HUES48 (cell line): ENCODE measurements at regions not wholly inside any gene's neighbourhood (a gene's known extent, or its start where the extent isn't known, plus 50 kb on each side); places are given as distances from the start of the nearest gene placed in this dataset.
"Not testable (repeated sequence)": the region's sequence is repeated elsewhere in the genome, so short reads cannot be mapped to it uniquely, and the experiment has no call there.

Experiments used
- H3K27ac ChIP-seq: one replicate; pipeline ENCODE4 v1.7.0; 2013; ENCODE audit warnings: low read depth, low read length, inconsistent platforms
- H3K27me3 ChIP-seq: 2 replicates; pipeline ENCODE4 v1.6.1; 2013; ENCODE audit warnings: mild to moderate bottlenecking, low read length; ENCODE audit not compliant: control insufficient read depth, insufficient read depth
- H3K36me3 ChIP-seq: 2 replicates; pipeline ENCODE4 v1.6.1; 2013; ENCODE audit warnings: low read length; ENCODE audit not compliant: control insufficient read depth, insufficient read depth
- H3K4me1 ChIP-seq: 2 replicates; pipeline ENCODE4 v1.6.1; 2013; ENCODE audit warnings: mild to moderate bottlenecking, low read length; ENCODE audit not compliant: control insufficient read depth, insufficient read depth
- H3K4me3 ChIP-seq: 2 replicates; pipeline ENCODE4 v1.5.1; 2013; ENCODE audit warnings: mild to moderate bottlenecking, low read depth, low read length
- H3K9ac ChIP-seq: 2 replicates; pipeline ENCODE4 v1.6.1; 2013; ENCODE audit warnings: mild to moderate bottlenecking, low read depth, low read length, moderate library complexity
- H3K9me3 ChIP-seq: 2 replicates; pipeline ENCODE4 v1.6.1; 2013; ENCODE audit warnings: low read length; ENCODE audit not compliant: control insufficient read depth, insufficient read depth

DNA sequence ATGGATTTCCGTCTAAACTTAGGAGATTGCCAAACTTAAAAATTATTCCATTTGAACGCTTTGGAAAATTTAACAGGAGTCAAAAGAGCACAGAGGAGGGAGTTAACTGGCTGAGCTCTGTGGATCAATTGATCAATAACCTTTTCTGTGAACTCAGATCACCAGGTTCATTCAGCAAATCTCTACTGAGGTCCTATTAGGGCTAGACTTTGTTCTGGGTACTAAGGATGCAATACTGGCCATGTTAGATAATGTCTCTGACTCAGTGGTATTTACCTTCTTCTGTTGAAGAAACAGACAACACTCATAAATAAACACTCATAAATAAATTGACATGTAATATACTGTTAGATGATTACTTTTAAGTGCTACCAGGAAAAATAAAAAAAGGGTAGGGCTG, 323.4 kb upstream of the SUCLG2 start:
- Histone ChIP-seq H3K36me3 (no peaks in the 10 kb centered on the region), H3K9me3 (no peaks in the 10 kb centered on the region), H3K4me1 (peaks cover 8% of the 10 kb centered on the region), H3K27ac (no peak overlapping the region), H3K27me3 (no peaks in the 10 kb centered on the region), H3K9ac (no peak overlapping the region), H3K4me3 (no peak overlapping the region)

DNA sequence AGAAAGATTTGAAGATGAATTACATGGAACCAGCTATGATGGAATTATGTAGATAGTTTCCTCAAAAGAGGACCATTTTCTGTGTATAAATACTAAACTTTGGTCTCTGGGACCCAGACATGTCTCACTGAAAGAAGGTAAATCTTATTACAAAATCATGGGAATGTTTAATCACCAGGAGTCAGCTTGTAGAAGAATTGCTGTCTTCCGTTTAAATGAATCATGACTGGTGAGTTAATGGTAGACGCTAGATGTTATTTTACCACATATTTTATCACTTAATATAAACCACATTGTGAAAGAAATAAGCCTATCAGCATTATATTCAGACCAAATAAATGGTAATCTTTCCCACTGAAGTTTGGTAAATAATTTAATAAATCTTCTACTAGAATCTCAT, 322.3 kb upstream of the SUCLG2 start:
- peaks cover 8% of the 10 kb centered on the region for H3K4me1 ChIP-seq
- no peak overlapping the region for H3K27ac ChIP-seq
- H3K4me3 ChIP-seq = no peak overlapping the region
- H3K27me3 ChIP-seq = no peaks in the 10 kb centered on the region
- no peaks in the 10 kb centered on the region for H3K36me3 ChIP-seq
- H3K9ac ChIP-seq = no peak overlapping the region
- no peaks in the 10 kb centered on the region for H3K9me3 ChIP-seq

GRCh38 chr3:67964596-67964995, 310.2 kb upstream of the SUCLG2 start:
- H3K9me3 ChIP-seq = no peaks in the 10 kb centered on the region
- H3K27ac ChIP-seq = no peak overlapping the region
- no peaks in the 10 kb centered on the region for H3K36me3 ChIP-seq
- H3K9ac ChIP-seq = no peak overlapping the region
- H3K4me3 ChIP-seq = no peak overlapping the region
- no peaks in the 10 kb centered on the region for H3K27me3 ChIP-seq
- no peaks in the 10 kb centered on the region for H3K4me1 ChIP-seq

GRCh38 chr3:67957268-67957667, 302.9 kb upstream of the SUCLG2 start:
- H3K9me3 ChIP-seq = no peaks in the 10 kb centered on the region

DNA sequence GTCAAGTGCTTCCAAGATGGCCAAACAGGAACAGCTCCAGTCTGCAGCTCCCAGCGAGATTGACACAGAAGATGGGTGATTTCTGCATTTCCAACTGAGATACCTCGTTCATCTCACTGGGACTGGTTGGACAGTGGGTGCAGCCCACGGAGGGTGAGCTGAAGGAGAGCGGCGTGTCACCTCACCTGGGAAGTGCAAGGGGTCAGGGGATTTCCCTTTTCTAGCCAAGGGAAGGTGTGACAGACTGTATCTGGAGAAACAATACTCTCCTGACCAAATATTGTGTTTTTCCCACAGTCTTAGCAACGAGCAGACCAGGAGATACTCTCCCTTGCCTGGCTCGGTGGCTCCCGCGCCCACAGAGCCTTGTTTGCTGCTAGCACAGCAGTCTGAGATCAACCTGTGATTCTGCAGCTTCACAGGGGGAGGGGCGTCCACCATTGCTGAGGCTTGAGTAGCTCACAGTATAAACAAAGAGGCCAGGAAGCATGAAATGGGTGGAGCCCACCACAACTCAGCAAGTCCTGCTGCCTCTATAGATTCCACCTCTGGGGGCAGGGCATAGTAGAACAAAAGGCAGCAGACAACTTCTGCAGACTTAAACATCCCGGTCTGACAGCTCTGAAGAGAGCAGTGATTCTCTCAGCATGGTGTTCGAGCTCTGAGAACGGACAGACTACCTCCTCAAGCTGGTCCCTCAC, 293.5 kb upstream of the SUCLG2 start:
- H3K9me3 ChIP-seq = no peaks in the 10 kb centered on the region; the same call in 1 of the 2 replicates
- H3K27me3 ChIP-seq = no peaks in the 10 kb centered on the region
- no peaks in the 10 kb centered on the region for H3K36me3 ChIP-seq
- H3K9ac ChIP-seq = no peak overlapping the region
- H3K4me1 ChIP-seq = peaks cover 8% of the 10 kb centered on the region; the same call in 1 of the 2 replicates
- H3K4me3 ChIP-seq = no peak overlapping the region
- H3K27ac ChIP-seq = peak overlapping the region; percentile 70

More at GRCh38 chr3:67957268-67957667, 302.9 kb upstream of the SUCLG2 start:
- Histone ChIP-seq H3K27ac (no peak overlapping the region), H3K9ac (no peak overlapping the region), H3K36me3 (no peaks in the 10 kb centered on the region), H3K4me3 (no peak overlapping the region), H3K27me3 (no peaks in the 10 kb centered on the region), H3K4me1 (no peaks in the 10 kb centered on the region)

DNA sequence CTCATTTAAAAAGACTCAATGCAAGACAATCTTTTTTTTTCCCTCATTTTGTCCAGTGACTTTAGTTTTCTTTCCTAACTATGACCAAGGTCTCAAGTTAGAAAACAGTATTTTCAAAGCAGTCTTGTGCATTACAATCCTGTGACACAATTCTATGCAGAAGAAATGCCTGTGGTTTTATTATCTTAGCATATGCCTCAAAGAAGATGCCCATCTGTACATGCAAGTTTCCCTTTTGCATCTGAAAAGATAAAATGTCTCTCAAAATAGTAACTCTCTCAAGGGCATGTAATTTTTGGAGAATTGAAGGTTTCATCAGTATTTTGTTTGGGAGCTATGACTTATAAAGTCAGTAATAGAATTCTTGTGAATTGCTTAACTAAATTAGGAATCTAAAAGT, 292.0 kb upstream of the SUCLG2 start:
- H3K36me3 ChIP-seq = no peaks in the 10 kb centered on the region
- H3K9ac ChIP-seq = no peak overlapping the region
- H3K4me3 ChIP-seq = no peak overlapping the region
- no peak overlapping the region for H3K27ac ChIP-seq
- peaks cover 8% of the 10 kb centered on the region; the same call in 1 of the 2 replicates for H3K4me1 ChIP-seq
- H3K9me3 ChIP-seq = no peaks in the 10 kb centered on the region; the same call in 1 of the 2 replicates
- no peaks in the 10 kb centered on the region for H3K27me3 ChIP-seq

DNA sequence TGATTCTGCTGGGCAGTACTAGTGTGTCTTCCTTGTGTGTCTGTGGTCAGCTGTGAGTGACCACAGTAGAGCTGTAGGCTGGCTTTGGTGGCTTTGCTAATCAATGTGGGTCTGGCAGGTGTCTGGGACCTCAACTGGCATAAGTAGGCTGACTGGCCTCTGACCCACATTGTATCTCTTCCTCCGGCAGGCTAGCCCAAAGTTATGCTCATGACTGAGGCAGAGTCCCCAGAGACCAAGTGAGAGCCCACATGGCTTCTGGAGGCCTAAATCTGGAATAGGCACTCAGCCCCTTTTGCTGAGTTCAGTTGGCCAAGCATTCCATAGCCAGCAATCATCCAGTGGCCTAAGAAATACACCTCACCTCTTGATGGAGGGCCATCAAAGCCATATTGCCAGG, 289.1 kb upstream of the SUCLG2 start:
- Histone ChIP-seq H3K27ac (no peak overlapping the region), H3K4me1 (peaks cover 7% of the 10 kb centered on the region; the same call in 1 of the 2 replicates), H3K27me3 (no peaks in the 10 kb centered on the region), H3K4me3 (no peak overlapping the region), H3K9ac (no peak overlapping the region), H3K9me3 (no peaks in the 10 kb centered on the region; the same call in 1 of the 2 replicates), H3K36me3 (no peaks in the 10 kb centered on the region)

DNA sequence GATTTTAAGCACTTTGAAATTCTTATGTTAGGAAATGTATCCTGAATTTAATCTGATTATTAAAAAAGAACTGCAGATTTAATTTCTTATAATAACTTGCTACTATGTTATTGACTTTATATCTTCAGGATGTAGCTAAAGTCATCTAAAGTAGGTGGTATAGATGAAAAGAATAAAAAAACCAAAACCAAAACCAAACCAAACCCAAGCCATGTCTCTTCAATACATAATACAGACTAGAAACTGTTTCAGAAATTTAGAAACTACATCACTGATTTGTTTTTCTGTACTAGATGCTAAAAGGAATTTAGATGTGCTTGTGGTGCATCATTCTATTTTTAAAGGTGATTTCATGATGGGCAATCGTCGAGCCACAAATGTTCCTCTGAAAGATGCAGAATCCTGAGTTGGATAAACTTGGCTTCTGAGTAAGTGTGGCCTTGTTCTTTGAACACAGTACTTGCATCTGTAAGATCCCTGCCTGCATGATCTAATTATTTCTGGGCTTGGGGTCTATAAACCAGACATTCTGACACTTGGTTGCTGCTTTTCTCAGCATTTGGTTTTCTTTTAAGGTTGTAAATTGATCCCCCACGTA, 287.1 kb upstream of the SUCLG2 start:
- H3K9ac ChIP-seq = no peak overlapping the region
- no peak overlapping the region for H3K4me3 ChIP-seq
- no peaks in the 10 kb centered on the region for H3K27me3 ChIP-seq
- no peaks in the 10 kb centered on the region for H3K36me3 ChIP-seq
- H3K9me3 ChIP-seq = no peaks in the 10 kb centered on the region
- H3K4me1 ChIP-seq = no peaks in the 10 kb centered on the region
- no peak overlapping the region for H3K27ac ChIP-seq

- Histone ChIP-seq H3K4me1 (no peaks in the 10 kb centered on the region), H3K9ac (no peak overlapping the region), H3K27ac (no peak overlapping the region), H3K36me3 (no peaks in the 10 kb centered on the region), H3K4me3 (no peak overlapping the region), H3K27me3 (no peaks in the 10 kb centered on the region), H3K9me3 (no peaks in the 10 kb centered on the region)
Measured at GRCh38 chr3:67940210-67940952, 286.0 kb upstream of the SUCLG2 start.

DNA sequence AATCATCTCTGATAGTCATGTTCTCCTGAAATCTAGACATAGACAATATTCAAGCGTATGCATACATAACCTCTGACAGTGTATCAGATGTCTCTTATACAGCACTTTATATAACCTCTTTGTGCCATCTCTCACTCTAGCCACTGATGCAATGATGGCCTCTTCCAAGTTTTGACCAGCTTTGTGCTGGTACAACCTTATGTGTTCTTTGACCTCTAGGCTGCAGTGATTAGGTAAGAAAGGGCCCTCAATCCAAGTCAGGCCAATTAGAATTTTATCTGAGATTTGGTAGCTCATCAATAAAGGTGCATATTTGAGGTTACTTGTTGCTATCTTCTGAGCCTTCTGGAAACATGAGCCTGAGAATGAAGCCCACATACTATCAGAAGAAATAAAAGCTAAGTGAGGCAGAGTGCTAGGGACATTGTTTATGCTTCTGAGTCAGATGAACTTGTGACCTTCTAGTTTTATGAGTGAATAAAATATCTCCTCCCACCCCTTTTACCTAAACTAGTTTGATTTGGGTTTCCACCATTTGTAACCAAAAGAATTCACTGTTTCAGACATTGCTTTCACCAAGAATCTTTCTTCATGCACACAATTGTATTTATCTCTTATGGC, 283.2 kb upstream of the SUCLG2 start:
- H3K27ac ChIP-seq = no peak overlapping the region
- H3K9me3 ChIP-seq = no peaks in the 10 kb centered on the region
- no peaks in the 10 kb centered on the region for H3K4me1 ChIP-seq
- no peaks in the 10 kb centered on the region for H3K36me3 ChIP-seq
- H3K9ac ChIP-seq = no peak overlapping the region
- H3K4me3 ChIP-seq = no peak overlapping the region
- H3K27me3 ChIP-seq = no peaks in the 10 kb centered on the region

- H3K4me3 ChIP-seq, H3K9ac ChIP-seq, H3K4me1 ChIP-seq, H3K27me3 ChIP-seq, H3K27ac ChIP-seq, H3K36me3 ChIP-seq: not testable (repeated sequence)
- H3K9me3 ChIP-seq = peaks cover 13% of the 10 kb centered on the region
Measured at GRCh38 chr3:67930394-67930793, 276.0 kb upstream of the SUCLG2 start.
